HG03045 (cell line): ENCODE measurements at regions not wholly inside any gene's neighbourhood (a gene's known extent, or its start where the extent isn't known, plus 50 kb on each side); places are given as distances from the start of the nearest gene placed in this dataset.
"Not testable (repeated sequence)": the region's sequence is repeated elsewhere in the genome, so short reads cannot be mapped to it uniquely, and the experiment has no call there.

Experiments used
- ATAC-seq: cut with Tn5 transposase; IDR thresholded peaks from one replicate; pipeline ENCODE4 v1.9.1; 2021; ENCODE audit warnings: mild to moderate bottlenecking, moderate library complexity; ENCODE audit not compliant: unreplicated experiment

DNA sequence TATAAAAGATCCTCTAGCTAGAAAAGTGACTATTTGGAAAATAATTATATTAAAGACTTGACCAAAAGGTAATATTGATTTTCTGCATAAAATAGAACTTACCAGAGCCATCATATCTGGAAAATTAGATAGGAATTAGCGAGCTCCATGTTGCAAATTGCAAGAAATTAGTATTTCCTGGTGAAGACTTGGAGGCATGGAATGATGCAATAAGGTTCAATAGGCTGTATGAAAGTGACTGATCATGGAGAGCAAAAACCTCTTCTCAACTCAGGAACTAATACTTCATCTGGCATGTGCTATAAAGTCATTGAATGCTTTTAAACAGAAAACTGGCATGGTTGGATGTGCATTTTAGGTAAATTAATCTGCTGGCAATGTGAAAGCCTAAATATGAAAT is 66.3 kb upstream of the UFM1 start:
- ATAC-seq = no peak

DNA sequence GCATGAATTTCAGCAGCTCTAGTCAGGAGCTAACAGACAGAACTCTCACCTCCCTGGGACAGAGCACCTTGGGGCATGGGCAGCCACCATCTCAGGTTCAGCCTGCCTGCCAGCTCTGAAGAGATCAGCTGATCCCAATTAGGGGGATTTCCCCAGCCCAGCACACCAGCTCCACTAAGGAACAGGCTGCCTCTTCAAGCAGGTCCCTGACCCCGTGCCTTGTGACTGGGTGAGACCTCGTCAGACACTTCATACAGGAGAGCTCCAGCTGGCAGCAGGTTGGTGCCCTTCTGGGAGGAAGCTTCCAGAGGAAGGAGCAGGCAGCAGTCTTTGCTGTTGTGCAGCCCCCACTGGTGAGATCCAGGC is 84.5 kb upstream of the UFM1 start:
- no peak for ATAC-seq

DNA sequence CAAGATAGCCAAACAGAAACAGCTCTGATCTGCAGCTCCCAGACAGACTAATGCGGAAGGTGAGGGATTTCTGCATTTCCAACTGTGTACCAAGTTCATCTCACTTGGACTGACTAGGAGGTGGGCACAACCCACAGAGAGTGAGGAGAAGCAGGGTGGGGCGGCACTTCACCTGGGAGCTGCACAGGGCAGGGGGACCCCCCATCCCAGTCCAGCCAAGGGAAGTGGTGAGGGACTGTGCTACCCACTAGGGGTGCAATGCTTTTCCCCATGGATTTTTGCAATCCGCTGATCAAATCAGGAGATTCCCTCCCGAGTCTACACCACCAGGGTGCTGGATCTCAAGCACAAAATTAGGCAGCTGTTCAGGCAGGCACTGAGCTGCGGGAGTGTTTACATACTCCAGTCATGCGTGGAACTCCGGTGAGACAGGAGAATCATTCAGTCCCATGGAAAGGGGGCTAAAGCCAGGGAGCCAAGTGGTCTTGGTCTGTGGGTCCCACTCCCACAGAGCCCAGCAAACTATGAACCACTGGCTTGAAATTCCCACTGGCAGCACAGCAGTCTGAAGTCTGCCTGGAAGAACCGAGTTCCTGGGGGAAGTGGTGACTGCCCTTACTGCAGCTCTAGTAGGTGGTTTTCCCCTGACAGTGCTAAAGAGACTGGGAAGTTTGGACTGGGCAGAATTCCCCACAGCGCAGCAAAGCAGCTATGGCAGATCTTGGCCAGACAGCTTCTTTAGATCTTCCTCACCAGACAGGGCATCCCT is 85.1 kb upstream of the UFM1 start:
- ATAC-seq = no peak

DNA sequence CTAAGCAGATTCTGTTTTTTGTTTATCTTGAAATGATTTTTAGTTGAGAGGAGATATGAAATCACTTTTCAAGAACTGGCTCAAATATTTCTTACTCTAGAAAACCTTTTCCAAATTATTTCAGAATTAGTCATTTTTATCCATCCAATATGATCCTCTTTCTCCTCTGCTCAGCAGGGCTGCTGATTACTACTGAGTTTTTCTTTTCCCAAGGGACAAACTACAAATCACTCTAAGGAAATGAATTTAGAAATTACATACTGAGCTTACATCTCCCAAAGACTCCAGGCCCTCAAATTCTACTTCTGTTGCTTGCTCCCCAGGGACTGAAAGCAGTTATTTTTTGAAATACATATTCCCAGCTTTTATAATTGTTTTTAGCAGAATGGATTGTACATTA is 87.4 kb upstream of the UFM1 start:
- no peak for ATAC-seq

DNA sequence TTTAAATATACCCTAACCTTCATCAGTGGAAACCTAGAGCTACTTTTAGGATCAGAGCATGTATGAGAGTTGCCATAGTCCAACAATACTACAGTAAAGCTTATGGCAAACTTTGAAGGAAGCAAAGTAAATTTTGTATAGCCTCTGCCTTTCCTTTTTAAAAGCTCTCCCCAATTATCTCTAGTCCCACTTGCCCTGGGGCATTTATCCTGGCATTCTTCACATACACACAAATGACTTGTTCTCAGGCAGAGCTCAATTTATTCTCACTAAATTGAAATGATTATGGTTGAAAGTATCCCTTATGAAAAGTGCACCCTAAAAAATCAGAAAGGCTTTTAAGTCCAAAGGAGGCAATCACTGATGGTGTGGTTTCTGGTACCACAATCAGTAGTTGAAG is 94.1 kb upstream of the UFM1 start:
- ATAC-seq = no peak

DNA sequence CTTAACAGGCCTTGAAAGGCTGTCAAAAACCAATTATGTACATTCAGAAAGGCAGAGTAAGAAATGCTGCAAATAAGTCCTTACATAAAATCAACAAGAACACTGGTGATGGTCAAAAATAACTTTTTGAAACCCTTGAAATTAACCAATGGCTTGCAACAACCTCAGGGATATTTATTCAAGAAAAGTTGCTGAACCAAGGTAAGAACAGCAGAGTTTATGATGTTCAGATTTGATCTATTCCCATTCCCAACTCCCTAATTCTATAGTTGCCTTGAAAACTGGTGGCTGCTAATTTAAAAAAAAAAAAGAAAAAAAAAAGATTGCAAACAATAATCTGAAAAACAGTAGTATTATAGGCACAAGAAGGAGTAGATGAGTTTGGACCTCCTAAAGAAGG is 109.8 kb upstream of the UFM1 start:
- ATAC-seq = no peak

DNA sequence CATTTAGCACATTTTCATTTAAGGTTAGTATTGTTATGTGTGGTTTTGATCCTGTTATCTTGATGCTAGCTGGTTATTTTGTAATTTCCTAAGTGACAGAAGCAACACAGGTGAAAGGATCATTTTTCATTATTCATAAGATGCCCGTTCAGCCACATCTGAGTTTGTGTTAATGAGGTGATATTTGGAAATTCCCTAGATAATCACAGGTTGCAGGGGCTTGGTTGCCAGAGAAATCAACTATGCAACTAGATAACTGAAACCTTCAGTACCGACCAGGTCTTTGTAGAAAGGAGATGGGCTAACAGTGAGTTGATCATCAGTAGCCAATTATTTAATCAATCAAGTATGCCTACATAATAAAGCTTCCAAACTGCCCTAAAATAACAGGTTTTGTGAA is 121.3 kb upstream of the UFM1 start:
- ATAC-seq = no peak

DNA sequence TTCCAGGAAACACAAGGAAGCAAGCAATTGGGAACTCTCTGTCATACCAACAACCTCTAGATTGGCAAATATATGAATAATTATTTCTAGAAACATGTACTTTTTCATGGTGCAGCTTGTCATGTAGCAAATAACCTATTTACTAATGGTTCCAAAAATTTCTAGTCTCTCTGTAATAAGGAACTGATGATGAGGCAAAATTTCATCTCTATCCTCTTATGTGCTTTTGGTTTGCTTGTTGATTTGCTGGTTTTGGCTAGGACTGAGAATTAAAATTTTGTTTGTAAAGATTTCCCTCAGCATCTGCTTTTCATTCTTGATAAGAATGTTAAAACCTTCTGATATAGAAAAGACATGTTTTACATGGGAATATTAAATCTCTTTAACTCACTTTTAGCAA is 123.2 kb upstream of the UFM1 start:
- no peak for ATAC-seq

DNA sequence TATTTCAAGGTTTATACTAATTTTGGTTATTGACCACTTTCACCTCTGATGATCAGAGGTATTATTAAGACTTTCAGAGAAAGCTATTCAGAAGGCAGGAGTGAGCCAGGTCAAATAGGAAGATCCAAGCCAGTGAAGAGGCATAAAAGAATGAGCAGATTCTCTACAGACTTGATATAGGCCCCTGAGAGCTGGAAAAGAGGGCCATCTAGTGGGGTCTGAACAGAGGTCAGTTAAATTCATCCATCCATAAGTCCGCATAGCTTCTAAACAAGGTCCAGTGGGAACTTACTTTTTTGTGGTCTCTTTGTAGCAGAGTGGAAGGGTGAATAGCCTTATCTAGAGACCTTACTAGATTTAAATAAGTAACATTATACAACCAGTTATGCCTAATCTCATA is 126.6 kb upstream of the UFM1 start:
- ATAC-seq = no peak

DNA sequence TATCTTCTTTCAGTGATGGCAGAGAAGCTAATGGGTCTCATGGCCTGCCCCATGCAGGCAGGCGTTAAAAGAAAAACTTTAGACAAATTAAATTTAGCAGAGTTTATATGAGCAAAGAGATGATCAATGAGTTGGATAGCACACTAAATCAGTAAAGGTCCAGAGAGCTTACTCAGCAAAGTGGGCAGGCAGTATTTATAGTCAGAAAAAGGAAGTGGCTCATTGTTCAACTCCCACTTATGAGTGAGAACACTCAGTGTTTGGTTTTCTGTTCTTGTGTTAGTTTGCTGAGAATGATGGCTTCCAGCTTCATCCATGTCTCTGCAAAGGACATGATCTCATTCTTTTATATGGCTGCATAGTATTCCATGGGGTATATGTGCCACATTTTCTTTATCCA is 128.5 kb upstream of the UFM1 start:
- ATAC-seq = not testable (repeated sequence)

DNA sequence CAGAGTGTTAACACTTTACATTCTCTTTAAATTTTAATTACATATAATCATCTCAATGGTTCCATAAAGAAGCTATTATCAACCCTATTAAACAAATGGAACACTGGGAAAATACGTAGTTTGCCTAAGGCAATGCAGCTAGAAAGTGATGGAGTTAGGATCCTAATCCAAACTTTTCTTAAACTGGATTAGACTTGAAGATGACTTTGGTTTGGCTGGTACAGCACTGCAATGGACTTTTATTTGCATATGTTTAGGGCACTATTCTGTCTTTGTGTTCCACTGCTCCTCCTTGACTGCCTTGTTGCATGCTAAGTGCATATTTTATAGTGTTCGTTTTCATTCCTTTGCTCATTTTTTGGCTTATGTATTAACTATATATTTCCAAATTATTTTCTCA is 133.5 kb upstream of the UFM1 start:
- ATAC-seq = no peak

DNA sequence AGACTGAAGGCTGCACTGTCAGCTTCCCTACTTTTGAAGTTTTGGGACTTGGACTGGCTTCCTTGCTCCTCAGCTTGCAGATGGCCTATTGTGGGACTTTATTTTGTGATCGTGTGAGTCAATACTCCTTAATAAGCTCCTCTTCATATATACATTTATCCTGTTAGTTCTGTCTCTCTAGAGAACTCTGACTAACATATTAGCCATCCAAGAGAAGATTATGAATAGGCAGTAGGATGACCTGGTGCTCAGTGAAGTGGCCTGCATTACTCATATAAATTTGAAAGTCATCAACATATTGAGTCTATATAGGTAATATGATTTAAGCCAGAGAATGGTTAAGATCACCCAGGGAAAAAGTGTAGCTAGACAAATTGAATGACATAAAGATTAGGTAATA is 136.3 kb upstream of the UFM1 start:
- no peak for ATAC-seq

DNA sequence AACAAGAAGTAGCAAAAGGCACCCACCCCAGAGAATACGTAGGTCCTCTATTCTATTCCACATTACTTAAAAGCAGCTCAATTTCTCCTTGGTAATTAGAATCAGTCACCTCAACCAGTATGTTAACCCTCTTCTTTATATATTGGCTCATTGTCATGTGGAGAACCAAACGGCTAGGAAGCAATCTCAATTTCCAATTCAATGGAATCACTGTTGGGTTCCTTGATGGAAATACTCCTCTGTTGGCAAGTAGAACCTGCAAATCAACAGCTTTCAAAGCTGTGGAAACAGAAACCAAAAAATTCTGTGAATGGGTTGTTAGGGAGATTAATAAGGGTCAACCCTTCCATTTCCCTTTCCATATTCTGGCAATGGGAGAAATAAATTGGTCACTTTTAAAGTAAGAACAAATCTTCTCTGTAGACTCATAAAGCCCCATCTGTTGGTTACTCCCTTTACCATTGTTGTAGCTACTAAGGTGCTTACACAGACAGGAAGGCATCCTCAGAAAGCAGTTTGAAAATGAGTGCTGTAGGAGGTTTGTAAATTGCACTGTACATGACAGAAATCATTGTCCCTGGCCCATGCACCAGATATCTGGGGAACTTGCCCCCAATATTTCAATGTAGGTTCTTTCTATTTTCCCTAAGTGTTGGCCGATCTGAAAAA is 138.6 kb upstream of the UFM1 start:
- ATAC-seq = no peak

DNA sequence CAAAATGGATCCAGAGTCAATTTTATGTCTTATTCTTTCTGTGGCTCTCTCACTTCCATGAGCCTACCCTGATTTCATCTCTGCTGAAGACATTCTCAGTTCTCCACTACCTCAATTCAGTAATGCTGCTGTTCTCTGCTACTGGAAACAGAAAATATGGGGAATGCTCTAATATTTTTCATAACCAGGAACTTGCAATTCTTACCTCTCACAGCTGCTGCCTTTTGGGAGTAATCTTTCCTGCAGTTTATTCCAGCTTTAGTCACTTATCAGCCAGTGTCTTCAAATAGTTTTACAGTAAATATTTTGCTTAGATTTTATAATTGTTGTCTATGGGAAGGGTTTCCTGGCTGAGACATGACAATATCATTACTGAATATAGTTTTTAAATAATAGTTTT is 145.1 kb upstream of the UFM1 start:
- no peak for ATAC-seq

DNA sequence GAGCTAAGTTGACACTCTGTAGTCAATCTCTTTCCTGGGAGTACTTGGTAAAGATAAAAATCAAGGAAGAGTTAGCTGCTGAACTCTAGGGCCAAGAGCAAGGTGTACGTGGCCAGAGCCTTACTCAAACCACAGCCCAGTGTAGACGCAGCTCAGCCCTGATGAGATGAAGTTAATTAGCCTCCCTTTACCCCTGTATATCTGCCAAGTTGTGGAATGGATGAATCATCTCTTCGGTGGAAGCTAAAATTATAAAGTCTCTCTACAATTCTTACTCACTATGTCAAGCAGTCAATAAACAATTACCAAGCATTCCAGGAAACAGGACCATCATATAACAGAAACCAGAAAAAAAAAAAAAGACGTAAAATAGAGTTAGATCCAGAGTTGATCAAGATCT is 146.9 kb upstream of the UFM1 start:
- ATAC-seq = no peak

DNA sequence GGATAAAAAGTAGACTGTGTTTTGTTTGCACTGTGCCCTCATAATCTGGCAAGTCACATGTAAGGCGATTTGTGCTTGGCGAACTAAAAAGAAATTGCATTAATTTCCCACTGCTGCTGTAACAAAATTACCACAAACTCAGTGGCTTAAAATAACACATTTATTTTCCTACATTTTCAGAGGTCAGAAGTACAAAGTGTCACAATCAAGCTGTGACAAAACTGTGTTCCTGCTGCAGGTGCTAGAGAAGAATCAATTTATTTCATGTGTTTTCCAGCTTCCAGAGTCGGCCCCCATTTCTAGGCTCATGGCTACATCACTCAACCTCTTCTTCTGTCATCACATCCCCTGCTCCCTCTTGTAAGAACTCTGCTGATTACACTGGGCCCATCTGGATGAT is 158.6 kb upstream of the UFM1 start:
- no peak for ATAC-seq

DNA sequence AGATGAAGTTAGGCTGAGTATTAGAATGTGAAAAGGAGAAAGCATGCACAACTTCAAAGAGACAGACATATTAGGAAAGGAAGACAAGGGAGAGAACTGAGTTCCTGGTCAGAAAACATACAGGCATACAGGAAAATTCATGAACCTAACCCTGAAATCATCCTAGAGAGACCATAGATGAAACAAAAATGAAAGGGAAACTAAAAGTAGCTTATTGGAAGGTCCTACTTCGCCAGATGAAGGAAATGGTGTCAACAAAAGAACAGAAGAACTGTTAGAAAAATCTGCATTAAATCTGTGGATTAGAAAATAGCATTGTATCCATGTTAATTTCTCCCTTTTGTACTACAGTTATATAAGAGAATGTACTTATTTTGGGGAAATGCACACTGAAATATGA is 169.0 kb upstream of the UFM1 start:
- peak; percentile 81 for ATAC-seq

DNA sequence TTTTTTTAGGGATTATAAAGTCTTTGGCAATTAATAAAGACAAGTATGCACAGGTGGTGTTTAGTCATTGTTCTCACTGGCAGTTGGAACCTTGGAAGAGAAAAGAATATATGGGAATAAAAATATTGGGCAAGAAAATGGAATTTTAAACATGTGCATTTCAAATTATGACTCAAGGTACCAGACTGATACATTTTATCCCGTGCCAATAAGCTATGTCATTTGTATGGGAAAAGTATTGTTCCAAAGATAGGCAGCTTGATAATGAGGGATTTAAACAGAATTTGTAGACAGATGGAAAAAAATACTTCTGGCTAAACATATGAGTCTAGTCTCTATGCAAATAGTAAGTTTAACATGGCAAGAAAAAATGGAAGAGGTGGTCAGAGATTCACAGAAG is 169.5 kb upstream of the UFM1 start:
- no peak for ATAC-seq

DNA sequence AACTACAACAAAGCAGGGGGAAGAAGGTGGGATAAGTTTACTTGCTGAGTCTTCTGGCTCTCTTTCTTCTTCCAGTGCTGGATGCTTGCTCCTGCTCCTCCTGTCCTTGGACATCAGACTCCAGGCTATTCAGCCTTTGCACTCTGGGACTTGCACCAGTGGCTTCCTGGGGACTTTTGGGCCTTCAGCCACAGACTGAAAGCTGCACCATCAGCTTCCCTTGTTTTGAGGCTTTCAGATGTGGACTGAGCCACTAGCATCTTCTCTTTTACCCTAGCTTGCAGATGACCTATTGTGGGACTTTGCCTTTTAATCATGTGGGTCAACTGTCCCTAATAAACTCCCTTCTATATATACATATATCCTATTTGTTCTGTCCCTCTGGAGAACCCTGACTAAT is 173.0 kb upstream of the UFM1 start:
- no peak for ATAC-seq

DNA sequence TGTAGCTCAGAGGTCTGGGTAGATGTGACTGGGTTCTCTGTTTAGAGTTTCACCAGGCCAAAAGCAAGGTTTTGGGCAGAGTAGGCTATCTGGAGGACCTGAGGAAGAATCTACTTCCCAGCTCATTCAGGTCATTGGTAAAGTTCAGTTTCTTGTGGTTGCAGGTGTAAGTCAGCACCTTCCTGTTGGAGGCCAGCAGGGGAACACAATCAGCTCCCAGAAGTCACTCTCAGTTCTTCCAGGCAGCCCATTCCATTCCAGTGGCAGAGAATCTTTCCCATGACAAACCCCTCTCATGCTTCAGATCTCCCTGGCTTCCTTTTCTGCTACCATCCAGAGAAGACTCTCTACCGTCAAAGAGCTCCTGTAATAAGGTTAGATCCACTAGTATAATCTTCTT is 176.2 kb upstream of the UFM1 start:
- ATAC-seq = no peak

DNA sequence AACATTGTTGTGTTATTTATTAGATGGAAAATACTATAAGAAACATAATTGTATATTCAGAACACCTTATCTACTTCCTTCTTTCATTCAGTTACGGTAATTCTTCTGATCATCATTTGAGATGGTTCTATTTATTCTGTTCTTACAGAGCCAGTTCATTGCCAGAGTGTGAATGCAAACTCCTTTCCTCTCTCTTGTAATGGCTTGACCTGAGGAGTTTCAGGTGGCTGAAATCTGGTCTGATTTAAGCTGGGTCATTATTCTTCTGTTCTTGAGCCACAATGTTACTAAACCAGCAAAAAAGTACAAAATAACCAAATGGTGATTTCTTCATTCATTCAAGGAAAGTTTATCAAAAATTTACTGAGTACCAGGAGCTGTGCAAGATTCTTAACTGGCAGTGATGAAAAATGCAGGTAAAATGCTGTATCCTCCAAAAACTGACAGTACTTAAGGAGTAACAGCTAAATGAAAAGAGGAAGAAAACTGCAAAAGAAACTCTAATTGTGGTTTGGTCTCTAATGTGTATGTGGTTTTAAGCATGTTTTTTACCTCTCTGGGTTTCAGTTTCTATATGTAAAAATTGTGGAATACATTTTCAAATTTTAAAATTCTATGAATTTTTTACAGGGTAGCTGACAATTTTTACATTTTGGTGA is 182.4 kb upstream of the UFM1 start:
- ATAC-seq = peak; percentile 98

DNA sequence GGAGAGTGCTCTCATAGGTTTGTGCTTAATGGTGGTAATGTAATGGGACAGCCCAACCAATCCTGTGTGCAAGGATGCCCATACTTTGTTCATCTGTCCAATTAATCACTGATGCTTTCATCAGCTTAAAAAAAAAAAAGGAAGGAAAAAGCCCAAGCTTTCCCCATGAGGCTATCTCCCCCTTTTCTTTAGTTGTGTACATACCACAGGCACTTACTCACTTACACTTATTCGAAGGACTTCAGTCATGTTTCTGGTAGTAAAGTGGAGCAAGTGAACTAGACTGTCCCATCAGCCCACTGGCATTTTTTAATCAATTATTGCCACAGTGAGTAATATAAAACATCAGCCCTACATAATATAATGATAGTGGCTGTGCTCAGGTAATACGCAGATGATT is 183.5 kb upstream of the UFM1 start:
- ATAC-seq = no peak
